DOHH2 (cell line): ENCODE measurements at regions not wholly inside any gene's neighbourhood (a gene's known extent, or its start where the extent isn't known, plus 50 kb on each side); places are given as distances from the start of the nearest gene placed in this dataset.

Experiments
- H3F3A ChIP-seq: fragments of 200-600 bp; sonication (generic), shearing (Covaris generic); 2 replicates; pipeline ENCODE4 v1.6.0; 2016; ENCODE audit warnings: antibody characterized with exemption, mild to moderate bottlenecking; ENCODE audit not compliant: control insufficient read depth, insufficient read depth
- H3K27ac ChIP-seq: fragments of 200-600 bp; sonication (generic); 2 replicates; pipeline ENCODE4 v1.5.1; 2014; ENCODE audit warnings: low read depth, mild to moderate bottlenecking, low read length, moderate library complexity
- H3K27me3 ChIP-seq: fragments of 200-600 bp; sonication (generic); 2 replicates; pipeline ENCODE4 v1.6.1; 2014; ENCODE audit warnings: mild to moderate bottlenecking, low read length, mixed read lengths; ENCODE audit not compliant: control insufficient read depth
- H3K36me3 ChIP-seq: fragments of 200-600 bp; sonication (generic); 2 replicates; pipeline ENCODE4 v1.6.1; 2014; ENCODE audit warnings: mild to moderate bottlenecking, low read length, moderate library complexity, mixed read lengths; ENCODE audit not compliant: control insufficient read depth
- H3K4me1 ChIP-seq: fragments of 200-600 bp; sonication (generic); 2 replicates; pipeline ENCODE4 v1.6.1; 2014; ENCODE audit warnings: mild to moderate bottlenecking, low read length, mixed read lengths; ENCODE audit not compliant: control insufficient read depth
- H3K4me2 ChIP-seq: fragments of 200-600 bp; sonication (generic); 2 replicates; pipeline ENCODE4 v1.6.0; 2014; ENCODE audit warnings: mild to moderate bottlenecking, low read length, moderate library complexity
- H3K4me3 ChIP-seq: fragments of 200-600 bp; sonication (generic); 2 replicates; pipeline ENCODE4 v1.5.1; 2014; ENCODE audit warnings: mild to moderate bottlenecking, low read length, mixed read lengths
- H3K79me2 ChIP-seq: fragments of 200-600 bp; sonication (generic); 2 replicates; pipeline ENCODE4 v1.6.1; 2014; ENCODE audit warnings: mild to moderate bottlenecking, low read length, mixed read lengths; ENCODE audit not compliant: control insufficient read depth
- H3K9me2 ChIP-seq: fragments of 200-600 bp; sonication (generic); replicated peaks from 2 replicates; pipeline ENCODE4 v1.6.1; 2014; ENCODE audit warnings: mild to moderate bottlenecking, low read length, mixed read lengths; ENCODE audit not compliant: control insufficient read depth
- H3K9me3 ChIP-seq: fragments of 200-600 bp; sonication (generic); 2 replicates; pipeline ENCODE4 v1.6.1; 2014; ENCODE audit warnings: antibody characterized with exemption, low read length, mixed read lengths; ENCODE audit not compliant: control insufficient read depth, insufficient read depth
- H4K20me1 ChIP-seq: fragments of 200-600 bp; sonication (generic); 2 replicates; pipeline ENCODE4 v1.6.0; 2014; ENCODE audit warnings: low read depth, mild to moderate bottlenecking, antibody characterized with exemption, low read length, moderate library complexity; ENCODE audit not compliant: control insufficient read depth, insufficient read depth
- EZH2phosphoT487 ChIP-seq: fragments of 200-600 bp; sonication (generic); IDR thresholded peaks from 2 replicates; pipeline ENCODE4 v1.6.1; 2017; ENCODE audit warnings: borderline replicate concordance, mild to moderate bottlenecking, antibody characterized with exemption, low read length, moderate library complexity, mixed read lengths
- TF ChIP-seq, protein P1 (sequence below): fragments of 200-600 bp; sonication (generic); IDR thresholded peaks from one replicate; pipeline ENCODE4 v1.5.1; 2014; ENCODE audit warnings: antibody characterized with exemption, mild to moderate bottlenecking, low read depth, low read length; ENCODE audit not compliant: poor library complexity, severe bottlenecking

DNA sequence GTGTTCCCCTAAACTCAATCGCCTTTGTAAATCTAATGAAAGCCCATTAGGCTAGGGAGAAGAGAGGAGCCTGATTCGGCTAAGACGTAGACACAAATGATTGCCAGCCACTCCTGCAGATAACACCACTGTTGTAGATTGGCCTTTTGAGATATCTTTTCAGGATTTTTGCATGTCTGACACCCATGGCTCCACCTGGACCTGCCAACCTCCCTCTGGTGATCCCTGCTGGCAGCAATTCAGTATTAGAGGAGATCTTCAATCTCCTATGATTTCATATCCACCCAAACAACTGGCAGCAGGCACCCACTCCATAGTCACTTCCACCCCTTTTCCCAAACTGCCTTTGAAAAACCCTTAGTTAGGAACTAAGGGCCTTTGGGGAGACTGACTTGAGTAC lies 191.9 kb upstream of the UBL3 start:
- Histone ChIP-seq H3K9me2 (no peaks in the 10 kb centered on the region), H3K27ac (no peak overlapping the region), H3K4me2 (no peak overlapping the region), H3K27me3 (peaks cover 12% of the 10 kb centered on the region), H3F3A (no peaks in the 10 kb centered on the region), H3K79me2 (no peaks in the 10 kb centered on the region), H4K20me1 (no peaks in the 10 kb centered on the region), H3K9me3 (no peaks in the 10 kb centered on the region), H3K36me3 (no peaks in the 10 kb centered on the region), H3K4me3 (no peak overlapping the region), H3K4me1 (no peaks in the 10 kb centered on the region)
- TF ChIP-seq, protein P1, sequence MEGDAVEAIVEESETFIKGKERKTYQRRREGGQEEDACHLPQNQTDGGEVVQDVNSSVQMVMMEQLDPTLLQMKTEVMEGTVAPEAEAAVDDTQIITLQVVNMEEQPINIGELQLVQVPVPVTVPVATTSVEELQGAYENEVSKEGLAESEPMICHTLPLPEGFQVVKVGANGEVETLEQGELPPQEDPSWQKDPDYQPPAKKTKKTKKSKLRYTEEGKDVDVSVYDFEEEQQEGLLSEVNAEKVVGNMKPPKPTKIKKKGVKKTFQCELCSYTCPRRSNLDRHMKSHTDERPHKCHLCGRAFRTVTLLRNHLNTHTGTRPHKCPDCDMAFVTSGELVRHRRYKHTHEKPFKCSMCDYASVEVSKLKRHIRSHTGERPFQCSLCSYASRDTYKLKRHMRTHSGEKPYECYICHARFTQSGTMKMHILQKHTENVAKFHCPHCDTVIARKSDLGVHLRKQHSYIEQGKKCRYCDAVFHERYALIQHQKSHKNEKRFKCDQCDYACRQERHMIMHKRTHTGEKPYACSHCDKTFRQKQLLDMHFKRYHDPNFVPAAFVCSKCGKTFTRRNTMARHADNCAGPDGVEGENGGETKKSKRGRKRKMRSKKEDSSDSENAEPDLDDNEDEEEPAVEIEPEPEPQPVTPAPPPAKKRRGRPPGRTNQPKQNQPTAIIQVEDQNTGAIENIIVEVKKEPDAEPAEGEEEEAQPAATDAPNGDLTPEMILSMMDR: no peak
- no peak for TF ChIP-seq EZH2phosphoT487

DNA sequence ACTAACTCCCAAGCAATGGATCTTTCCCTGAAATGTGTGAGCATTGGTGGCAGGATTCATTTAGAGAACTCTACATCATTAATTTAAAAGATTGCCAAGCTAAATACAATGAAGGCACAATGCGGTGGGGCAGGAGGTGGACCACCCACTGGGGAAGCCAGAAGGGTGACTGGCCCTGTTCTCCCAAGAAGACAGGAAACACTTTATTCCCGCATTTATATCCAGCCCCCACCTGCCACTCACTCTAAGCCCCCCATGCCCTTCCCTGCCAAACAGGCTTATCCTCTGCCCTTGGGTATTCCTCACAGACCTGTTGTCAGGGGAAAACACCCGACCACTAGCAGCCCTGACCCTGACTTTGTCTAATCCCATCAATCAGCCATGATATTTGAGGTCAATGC lies 189.1 kb upstream of the UBL3 start:
- no peaks in the 10 kb centered on the region for H3K36me3 ChIP-seq
- no peaks in the 10 kb centered on the region for H3F3A ChIP-seq
- no peak overlapping the region for H3K27ac ChIP-seq
- H3K9me2 ChIP-seq: no peaks in the 10 kb centered on the region
- H3K4me2 ChIP-seq: no peak overlapping the region
- no peak overlapping the region for H3K4me3 ChIP-seq
- H3K27me3 ChIP-seq: peaks cover 12% of the 10 kb centered on the region
- H3K9me3 ChIP-seq: no peaks in the 10 kb centered on the region
- no peaks in the 10 kb centered on the region for H3K4me1 ChIP-seq
- no peaks in the 10 kb centered on the region for H4K20me1 ChIP-seq
- TF ChIP-seq, protein P1: no peak
- no peak for TF ChIP-seq EZH2phosphoT487
- no peaks in the 10 kb centered on the region for H3K79me2 ChIP-seq

DNA sequence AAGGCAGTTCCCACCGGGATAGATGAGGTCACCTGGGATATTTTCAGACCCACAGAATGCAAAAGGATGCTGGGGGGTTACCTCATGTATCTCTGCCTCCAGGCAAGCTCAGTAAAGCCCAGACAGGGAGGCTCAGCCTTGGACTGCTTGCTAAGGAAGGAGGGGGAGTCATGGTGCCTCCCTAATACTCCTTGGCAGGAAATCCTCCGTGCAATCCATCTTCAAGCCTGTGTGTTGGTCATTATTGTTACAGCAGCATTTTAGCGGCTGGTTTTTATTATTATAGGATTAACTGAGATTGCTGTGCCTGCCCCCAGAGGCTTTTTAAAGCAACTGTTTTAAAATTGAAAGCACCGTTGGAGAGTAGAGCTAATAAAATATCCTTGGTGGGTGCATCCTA lies 188.5 kb upstream of the UBL3 start:
- Histone ChIP-seq H3K27me3 (peaks cover 12% of the 10 kb centered on the region), H3K27ac (no peak overlapping the region), H3K79me2 (no peaks in the 10 kb centered on the region), H4K20me1 (no peaks in the 10 kb centered on the region), H3K36me3 (no peaks in the 10 kb centered on the region), H3K4me3 (no peak overlapping the region), H3K9me2 (no peaks in the 10 kb centered on the region), H3K4me1 (no peaks in the 10 kb centered on the region), H3K9me3 (no peaks in the 10 kb centered on the region), H3F3A (no peaks in the 10 kb centered on the region), H3K4me2 (no peak overlapping the region)
- TF ChIP-seq, protein P1: no peak
- TF ChIP-seq EZH2phosphoT487: no peak

DNA sequence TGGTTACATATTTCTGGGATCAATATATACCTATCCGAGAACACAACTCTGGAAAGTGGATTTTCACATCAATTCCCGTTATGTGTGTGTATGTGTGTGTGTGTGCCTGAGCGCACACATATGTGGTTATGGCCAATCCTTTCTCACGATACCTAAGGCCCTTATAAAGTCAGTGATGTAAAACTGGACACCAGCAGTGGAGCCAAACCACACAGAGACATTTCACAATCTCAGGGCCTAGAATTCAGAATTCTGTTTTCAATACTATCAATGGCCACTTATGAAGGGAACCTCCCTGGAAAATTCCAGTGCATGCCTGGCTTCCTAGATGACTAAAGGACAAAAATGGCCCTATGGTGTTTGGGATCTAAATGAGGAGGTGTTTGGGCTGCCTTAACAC lies 187.3 kb upstream of the UBL3 start:
- no peak for TF ChIP-seq EZH2phosphoT487
- TF ChIP-seq, protein P1: no peak
- H3K9me3 ChIP-seq: no peaks in the 10 kb centered on the region
- peaks cover 12% of the 10 kb centered on the region for H3K27me3 ChIP-seq
- H4K20me1 ChIP-seq: no peaks in the 10 kb centered on the region
- H3K9me2 ChIP-seq: no peaks in the 10 kb centered on the region
- no peaks in the 10 kb centered on the region for H3F3A ChIP-seq
- H3K4me1 ChIP-seq: no peaks in the 10 kb centered on the region
- H3K79me2 ChIP-seq: no peaks in the 10 kb centered on the region
- no peak overlapping the region for H3K4me3 ChIP-seq
- H3K27ac ChIP-seq: no peak overlapping the region
- H3K36me3 ChIP-seq: no peaks in the 10 kb centered on the region
- H3K4me2 ChIP-seq: no peak overlapping the region
